ENCODE measurements at regions not wholly inside any gene's neighbourhood (a gene's known extent, or its start where the extent isn't known, plus 50 kb on each side); places are given as distances from the start of the nearest gene placed in this dataset.

- no peak overlapping the region for H3K27ac Mint-ChIP-seq
- no peaks in the 10 kb centered on the region for H4K20me1 ChIP-seq (ENCODE audit: control insufficient read depth, insufficient read depth, low read length, poor library complexity, severe bottlenecking)
- no peaks in the 10 kb centered on the region for H3K4me1 Mint-ChIP-seq
- ATAC-seq (ENCODE audit: low read depth) (no peak), DNase-seq (no peak)
- H3K9me3 ChIP-seq (ENCODE audit: control extremely low read depth in 1 of 3, control insufficient read depth in 2 of 3, insufficient read depth in 1 of 3, low read length in 2 of 3): no peaks in the 10 kb centered on the region
- no peak overlapping the region for H3K4me2 ChIP-seq (replicated peaks; ENCODE audit: low read depth, low read length, poor library complexity, severe bottlenecking)
- H3K9me3 Mint-ChIP-seq (ENCODE audit: insufficient read depth): no peaks in the 10 kb centered on the region
- no peaks in the 10 kb centered on the region for H3K36me3 ChIP-seq (replicated peaks in 1 of 2; ENCODE audit: control extremely low read depth in 1 of 2, control insufficient read depth in 1 of 2, extremely low read depth in 1 of 2, insufficient read depth in 2 of 2, low read length in 1 of 2)
- POLR2A ChIA-PET: no interaction called here
- H3K4me1 ChIP-seq (ENCODE audit: control insufficient read depth in 2 of 2, insufficient read depth in 2 of 2, low read length in 2 of 2): no peaks in the 10 kb centered on the region
- no peaks in the 10 kb centered on the region for H3K27me3 ChIP-seq (replicated peaks in 1 of 4; ENCODE audit: control extremely low read depth in 1 of 4, control insufficient read depth in 3 of 4, insufficient read depth in 4 of 4, low read length in 3 of 4)
- H3K9ac ChIP-seq (ENCODE audit: low read length): no peak overlapping the region
- H3K4me3 Mint-ChIP-seq: no peak overlapping the region
- no peak overlapping the region for H3K27ac ChIP-seq (ENCODE audit: low read length in 2 of 2)
- CTCF ChIA-PET: no interaction called here
- no peak overlapping the region for H3K4me3 ChIP-seq (ENCODE audit: control extremely low read depth in 1 of 5, extremely low read depth in 1 of 5, insufficient read depth in 1 of 5, low read depth in 2 of 5, low read length in 4 of 5)
- WGBS (ENCODE audit: insufficient coverage): no CpG with 5 or more reads among the region's 1 CpG
- no peaks in the 10 kb centered on the region for H3K79me2 ChIP-seq (ENCODE audit: control insufficient read depth, insufficient read depth, low read length)
- H3K27me3 Mint-ChIP-seq: peaks cover 21% of the 10 kb centered on the region
- TF ChIP-seq EZH2 (IDR thresholded peaks at IDR 0.05; ENCODE audit: borderline replicate concordance, insufficient read depth, low read depth, low read length, poor library complexity, severe bottlenecking): no peak
- TF ChIP-seq, protein P1, sequence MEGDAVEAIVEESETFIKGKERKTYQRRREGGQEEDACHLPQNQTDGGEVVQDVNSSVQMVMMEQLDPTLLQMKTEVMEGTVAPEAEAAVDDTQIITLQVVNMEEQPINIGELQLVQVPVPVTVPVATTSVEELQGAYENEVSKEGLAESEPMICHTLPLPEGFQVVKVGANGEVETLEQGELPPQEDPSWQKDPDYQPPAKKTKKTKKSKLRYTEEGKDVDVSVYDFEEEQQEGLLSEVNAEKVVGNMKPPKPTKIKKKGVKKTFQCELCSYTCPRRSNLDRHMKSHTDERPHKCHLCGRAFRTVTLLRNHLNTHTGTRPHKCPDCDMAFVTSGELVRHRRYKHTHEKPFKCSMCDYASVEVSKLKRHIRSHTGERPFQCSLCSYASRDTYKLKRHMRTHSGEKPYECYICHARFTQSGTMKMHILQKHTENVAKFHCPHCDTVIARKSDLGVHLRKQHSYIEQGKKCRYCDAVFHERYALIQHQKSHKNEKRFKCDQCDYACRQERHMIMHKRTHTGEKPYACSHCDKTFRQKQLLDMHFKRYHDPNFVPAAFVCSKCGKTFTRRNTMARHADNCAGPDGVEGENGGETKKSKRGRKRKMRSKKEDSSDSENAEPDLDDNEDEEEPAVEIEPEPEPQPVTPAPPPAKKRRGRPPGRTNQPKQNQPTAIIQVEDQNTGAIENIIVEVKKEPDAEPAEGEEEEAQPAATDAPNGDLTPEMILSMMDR (IDR thresholded peaks at IDR 0.05): no peak
- intact Hi-C loops (cut with micrococcal nuclease): no loop called here
- H2AFZ ChIP-seq (ENCODE audit: insufficient read depth, low read depth, low read length, poor library complexity, severe bottlenecking): no peak overlapping the region
These were observed 208.4 kb upstream of the CNR1 start for GRCh38 chr6:88374553-88374952.

GRCh38 chr6:88371480-88371879, 205.3 kb upstream of the CNR1 start:
- Histone ChIP-seq H3K79me2 (ENCODE audit: control insufficient read depth, insufficient read depth, low read length) (no peaks in the 10 kb centered on the region), H3K36me3 (replicated peaks in 1 of 2; ENCODE audit: control extremely low read depth in 1 of 2, control insufficient read depth in 1 of 2, extremely low read depth in 1 of 2, insufficient read depth in 2 of 2, low read length in 1 of 2) (no peaks in the 10 kb centered on the region), H3K27me3 (replicated peaks in 1 of 4; ENCODE audit: control extremely low read depth in 1 of 4, control insufficient read depth in 3 of 4, insufficient read depth in 4 of 4, low read length in 3 of 4) (no peaks in the 10 kb centered on the region), H3K27ac (ENCODE audit: low read length in 2 of 2) (no peak overlapping the region), H2AFZ (ENCODE audit: insufficient read depth, low read depth, low read length, poor library complexity, severe bottlenecking) (no peak overlapping the region), H3K4me3 (ENCODE audit: control extremely low read depth in 1 of 5, extremely low read depth in 1 of 5, insufficient read depth in 1 of 5, low read depth in 2 of 5, low read length in 4 of 5) (no peak overlapping the region), H3K4me1 (ENCODE audit: control insufficient read depth in 2 of 2, insufficient read depth in 2 of 2, low read length in 2 of 2) (peaks cover 5 to 7% of the 10 kb centered on the region in 2 donors), H3K4me2 (replicated peaks; ENCODE audit: low read depth, low read length, poor library complexity, severe bottlenecking) (no peak overlapping the region), H3K9ac (ENCODE audit: low read length) (no peak overlapping the region), H4K20me1 (ENCODE audit: control insufficient read depth, insufficient read depth, low read length, poor library complexity, severe bottlenecking) (no peaks in the 10 kb centered on the region), H3K9me3 (ENCODE audit: control extremely low read depth in 1 of 3, control insufficient read depth in 2 of 3, insufficient read depth in 1 of 3, low read length in 2 of 3) (no peaks in the 10 kb centered on the region)
- no peak for TF ChIP-seq EZH2 (IDR thresholded peaks at IDR 0.05; ENCODE audit: borderline replicate concordance, insufficient read depth, low read depth, low read length, poor library complexity, severe bottlenecking)
- H3K27ac Mint-ChIP-seq: no peak overlapping the region
- ChIA-PET CTCF (no interaction called here), POLR2A (no interaction called here)
- peaks cover 31% of the 10 kb centered on the region for H3K27me3 Mint-ChIP-seq
- peaks cover 3% of the 10 kb centered on the region for H3K4me1 Mint-ChIP-seq
- DNase-seq: no peak
- H3K4me3 Mint-ChIP-seq: no peak overlapping the region
- intact Hi-C loops (cut with micrococcal nuclease): no loop called here
- WGBS (ENCODE audit: insufficient coverage): 90% methylated on average over 2 of the region's 2 CpGs
- ATAC-seq (ENCODE audit: low read depth): no peak
- H3K9me3 Mint-ChIP-seq (ENCODE audit: insufficient read depth): peaks cover 1% of the 10 kb centered on the region

Measured in B cell (primary cell).